ENCODE measurements at regions not wholly inside any gene's neighbourhood (a gene's known extent, or its start where the extent isn't known, plus 50 kb on each side); places are given as distances from the start of the nearest gene placed in this dataset. TPM values are rescaled to one million over a fixed set of nuclear protein-coding genes. Genes with fewer than 3 reads are reported as not detected.

DNA sequence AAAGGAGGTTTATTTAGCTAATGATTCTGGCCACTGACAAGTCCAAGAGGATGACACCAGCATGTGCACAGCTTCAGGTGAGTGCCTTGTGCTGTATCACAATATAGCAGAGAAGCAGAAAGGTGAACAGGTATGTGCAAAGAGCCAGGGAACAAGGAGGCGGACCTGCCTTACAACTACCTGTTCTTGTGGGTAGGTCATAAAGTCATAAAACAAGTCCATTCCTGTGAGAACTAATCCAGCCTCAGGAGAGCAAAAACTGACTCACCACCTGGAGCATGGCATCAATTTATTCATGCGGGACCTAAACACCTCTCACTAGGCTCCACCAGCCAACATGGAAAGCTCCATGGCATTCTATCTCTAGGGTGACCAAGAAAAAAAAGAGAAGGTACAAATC lies 234.2 kb downstream of the ASXL3 start:
- H3K27me3 ChIP-seq: no peaks in the 10 kb centered on the region
- no peaks in the 10 kb centered on the region for H3K9me3 ChIP-seq
- no peaks in the 10 kb centered on the region for H3K4me1 ChIP-seq
- no peaks in the 10 kb centered on the region for H3K36me3 ChIP-seq
- WGBS, 2 donors: 92 to 96% methylated on average over 2 of the region's 2 CpGs
- no peak overlapping the region for H3K4me3 ChIP-seq
- H3K27ac ChIP-seq: no peak overlapping the region
- no peak for DNase-seq (ENCODE audit: low spot score in 2 of 2)
- TF ChIP-seq EP300 (IDR thresholded peaks at IDR 0.05) (no peak), POLR2A (IDR thresholded peaks at IDR 0.05) (no peak)
- TF ChIP-seq, protein P1, sequence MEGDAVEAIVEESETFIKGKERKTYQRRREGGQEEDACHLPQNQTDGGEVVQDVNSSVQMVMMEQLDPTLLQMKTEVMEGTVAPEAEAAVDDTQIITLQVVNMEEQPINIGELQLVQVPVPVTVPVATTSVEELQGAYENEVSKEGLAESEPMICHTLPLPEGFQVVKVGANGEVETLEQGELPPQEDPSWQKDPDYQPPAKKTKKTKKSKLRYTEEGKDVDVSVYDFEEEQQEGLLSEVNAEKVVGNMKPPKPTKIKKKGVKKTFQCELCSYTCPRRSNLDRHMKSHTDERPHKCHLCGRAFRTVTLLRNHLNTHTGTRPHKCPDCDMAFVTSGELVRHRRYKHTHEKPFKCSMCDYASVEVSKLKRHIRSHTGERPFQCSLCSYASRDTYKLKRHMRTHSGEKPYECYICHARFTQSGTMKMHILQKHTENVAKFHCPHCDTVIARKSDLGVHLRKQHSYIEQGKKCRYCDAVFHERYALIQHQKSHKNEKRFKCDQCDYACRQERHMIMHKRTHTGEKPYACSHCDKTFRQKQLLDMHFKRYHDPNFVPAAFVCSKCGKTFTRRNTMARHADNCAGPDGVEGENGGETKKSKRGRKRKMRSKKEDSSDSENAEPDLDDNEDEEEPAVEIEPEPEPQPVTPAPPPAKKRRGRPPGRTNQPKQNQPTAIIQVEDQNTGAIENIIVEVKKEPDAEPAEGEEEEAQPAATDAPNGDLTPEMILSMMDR (IDR thresholded peaks at IDR 0.05): no peak

DNA sequence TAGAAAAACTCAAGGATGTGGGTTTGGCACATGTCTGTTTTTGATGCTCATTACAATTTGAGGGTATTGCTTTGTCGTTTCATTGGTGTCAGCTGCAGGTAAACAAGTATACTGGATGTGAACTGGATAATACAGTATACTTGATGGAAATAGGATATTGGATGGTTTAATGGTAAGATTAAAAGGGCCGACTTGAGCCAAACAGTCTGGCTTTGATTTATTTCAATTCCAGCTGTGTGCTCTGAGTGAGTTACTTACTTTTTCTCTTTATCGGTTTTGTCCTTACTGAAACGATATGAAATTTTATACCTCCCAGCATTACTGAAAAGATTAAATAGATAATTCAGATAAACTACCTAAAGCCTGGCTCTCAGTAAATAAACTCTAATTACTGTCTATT lies 227.6 kb downstream of the ASXL3 start:
- H3K4me3 ChIP-seq: no peak overlapping the region
- WGBS, 2 donors: 56 to 57% methylated on average over 4 of the region's 4 CpGs
- H3K4me1 ChIP-seq: no peaks in the 10 kb centered on the region
- H3K9me3 ChIP-seq: no peaks in the 10 kb centered on the region
- H3K27ac ChIP-seq: no peak overlapping the region
- no peak for DNase-seq (ENCODE audit: low spot score in 2 of 2)
- H3K27me3 ChIP-seq: no peaks in the 10 kb centered on the region
- TF ChIP-seq POLR2A (IDR thresholded peaks at IDR 0.05) (no peak), EP300 (IDR thresholded peaks at IDR 0.05) (no peak)
- TF ChIP-seq, protein P1 (IDR thresholded peaks at IDR 0.05): no peak
- H3K36me3 ChIP-seq: no peaks in the 10 kb centered on the region

DNA sequence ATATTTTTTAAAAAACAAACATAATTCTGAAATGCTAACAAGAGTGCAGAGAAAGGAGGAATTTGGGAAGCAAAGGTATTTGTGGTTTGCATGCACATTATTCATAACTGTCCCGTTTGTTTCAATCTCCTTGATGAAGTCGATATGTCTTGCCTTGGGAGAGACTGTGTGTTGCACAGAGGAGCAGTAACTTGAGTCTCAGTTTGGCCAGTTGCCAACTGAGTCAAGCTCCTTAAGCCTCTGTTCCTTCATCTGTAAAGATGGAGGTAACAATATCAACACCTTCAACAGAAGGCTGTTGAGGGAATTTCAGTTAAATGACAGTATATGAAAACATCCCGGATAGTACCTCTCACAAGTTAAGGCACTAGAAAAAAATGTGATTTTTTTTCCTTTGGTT lies 226.2 kb downstream of the ASXL3 start:
- H3K9me3 ChIP-seq: no peaks in the 10 kb centered on the region
- H3K4me3 ChIP-seq: no peak overlapping the region
- DNase-seq (ENCODE audit: low spot score in 2 of 2): peak in 1 of 2 donors; percentile 12
- TF ChIP-seq POLR2A (IDR thresholded peaks at IDR 0.05) (no peak), EP300 (IDR thresholded peaks at IDR 0.05) (no peak)
- TF ChIP-seq, protein P1 (IDR thresholded peaks at IDR 0.05): no peak
- H3K27ac ChIP-seq: no peak overlapping the region
- 39 to 49% methylated on average over 3 of the region's 3 CpGs for WGBS, 2 donors
- H3K27me3 ChIP-seq: no peaks in the 10 kb centered on the region
- no peaks in the 10 kb centered on the region for H3K4me1 ChIP-seq
- no peaks in the 10 kb centered on the region for H3K36me3 ChIP-seq

GRCh38 chr18:33803636-33804035 lies 225.6 kb downstream of the ASXL3 start:
- no peak for TF ChIP-seq EP300 (IDR thresholded peaks at IDR 0.05)
- TF ChIP-seq POLR2A (IDR thresholded peaks at IDR 0.05): no peak
- TF ChIP-seq, protein P1 (IDR thresholded peaks at IDR 0.05): no peak
- no peaks in the 10 kb centered on the region for H3K4me1 ChIP-seq
- WGBS, 2 donors: 31 to 32% methylated on average over 3 of the region's 3 CpGs
- peaks cover 0 to 2% (median 0%) of the 10 kb centered on the region in 4 donors for H3K9me3 ChIP-seq
- DNase-seq (ENCODE audit: low spot score in 2 of 2): no peak
- no peak overlapping the region for H3K4me3 ChIP-seq
- no peaks in the 10 kb centered on the region for H3K36me3 ChIP-seq
- H3K27me3 ChIP-seq: no peaks in the 10 kb centered on the region
- H3K27ac ChIP-seq: no peak overlapping the region

DNA sequence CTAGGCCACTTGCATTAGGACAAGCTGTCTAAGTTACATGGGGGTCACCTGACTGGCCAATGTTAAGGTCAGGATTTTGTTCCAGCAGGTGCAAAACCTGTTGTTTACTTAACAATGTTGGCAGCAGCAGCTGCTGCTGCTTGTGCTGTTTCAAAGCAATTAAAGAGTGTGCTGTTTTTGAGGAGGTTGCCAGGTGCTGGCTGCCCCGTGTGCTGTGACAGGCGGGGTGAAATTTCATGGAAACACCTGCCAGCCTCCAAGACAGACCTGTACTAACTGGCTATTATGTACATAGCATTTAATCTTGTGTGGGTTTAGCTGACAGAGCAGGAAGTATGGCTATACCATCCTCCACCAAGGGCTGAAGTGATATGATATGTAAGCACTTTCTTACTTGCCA lies 224.9 kb downstream of the ASXL3 start:
- TF ChIP-seq POLR2A (IDR thresholded peaks at IDR 0.05): no peak
- TF ChIP-seq EP300 (IDR thresholded peaks at IDR 0.05): no peak
- TF ChIP-seq, protein P1 (IDR thresholded peaks at IDR 0.05): no peak
- WGBS, 2 donors: 89% methylated on average over 2 of the region's 2 CpGs
- no peaks in the 10 kb centered on the region for H3K4me1 ChIP-seq
- no peak for DNase-seq (ENCODE audit: low spot score in 2 of 2)
- H3K4me3 ChIP-seq: no peak overlapping the region
- peaks cover 0 to 5% (median 0%) of the 10 kb centered on the region in 4 donors for H3K9me3 ChIP-seq
- no peaks in the 10 kb centered on the region for H3K36me3 ChIP-seq
- no peak overlapping the region for H3K27ac ChIP-seq
- no peaks in the 10 kb centered on the region for H3K27me3 ChIP-seq

Small RNA genes in the stretch of these regions (small RNA-seq; reads per million reads assigned to genes)
- gene RF00019: not detected

Data from tibial nerve (tissue), 4 donors.